Breast epithelium (tissue), 4 donors: ENCODE measurements at regions not wholly inside any gene's neighbourhood (a gene's known extent, or its start where the extent isn't known, plus 50 kb on each side); places are given as distances from the start of the nearest gene placed in this dataset.
"Not testable (repeated sequence)": the region's sequence is repeated elsewhere in the genome, so short reads cannot be mapped to it uniquely, and the experiment has no call there.

Source experiments
- DNase-seq, 2 donors: peaks; one replicate each; pipeline ENCODE4 v3.0.0-alpha.2; 2019; ENCODE audit warnings: low spot score in 2 of 2
- H3K27ac ChIP-seq, 2 donors: fragments of 200-600 bp; sonication (generic) in 1 of 2; one replicate each; pipeline ENCODE4 v1.5.1; 2016 to 2019; ENCODE audit warnings: mild to moderate bottlenecking in 1 of 2
- H3K27me3 ChIP-seq, 2 donors: fragments of 200-600 bp; sonication (generic) in 1 of 2; one replicate each; pipeline versions ENCODE4 v1.5.1 to v1.6.0; 2017 to 2019; ENCODE audit warnings: control low read depth in 1 of 2, mild to moderate bottlenecking in 1 of 2
- H3K36me3 ChIP-seq: fragments of 200-600 bp; one replicate; pipeline ENCODE4 v1.5.1; 2019
- H3K4me1 ChIP-seq, 2 donors: fragments of 200-600 bp; sonication (generic); one replicate each; pipeline ENCODE4 v1.5.1; 2016 to 2019; ENCODE audit warnings: control low read depth in 1 of 2
- H3K4me3 ChIP-seq, 3 donors: fragments of 200-600 bp; sonication (generic); 1 replicate in 2 of 3; 2 replicates in 1 of 3; pipeline ENCODE4 v1.5.1; 2016 to 2019; ENCODE audit warnings: mild to moderate bottlenecking in 3 of 3, moderate library complexity in 2 of 3
- H3K9me3 ChIP-seq, 2 donors: fragments of 200-600 bp; sonication (generic) in 1 of 2; one replicate each; pipeline ENCODE4 v1.5.1; 2016 to 2019; ENCODE audit warnings: control low read depth in 1 of 2
- POLR2A ChIP-seq: fragments of 450-650 bp; IDR thresholded peaks from one replicate; pipeline ENCODE4 v1.6.1; 2016; ENCODE audit warnings: antibody characterized with exemption, mild to moderate bottlenecking, moderate library complexity
- POLR2AphosphoS5 ChIP-seq, 3 donors: sonication (generic); formaldehyde crosslinking; IDR thresholded peaks; one replicate each; pipeline ENCODE4 v1.6.1; 2017; ENCODE audit warnings: antibody characterized with exemption in 3 of 3
- intact Hi-C: fragments of 100-400 bp; cut with DNase I; formaldehyde crosslinking; loops from one replicate; pipeline ENCODE4 v1.15.1; 2023; ENCODE audit warnings: low total_unique reads
- TF ChIP-seq, protein P1 (sequence below), 3 donors: fragments of 450-650 bp; IDR thresholded peaks; one replicate each; pipeline ENCODE4 v1.5.1; 2016 to 2017; ENCODE audit warnings: antibody characterized with exemption in 3 of 3, mild to moderate bottlenecking in 3 of 3, moderate library complexity in 3 of 3

- Histone ChIP-seq H3K4me1 (no peaks in the 10 kb centered on the region), H3K27ac (peak overlapping the region; percentile 52 to 84), H3K27me3 (no peaks in the 10 kb centered on the region), H3K9me3 (no peaks in the 10 kb centered on the region), H3K4me3 (no peak overlapping the region), H3K36me3 (no peaks in the 10 kb centered on the region)
- no peak for DNase-seq
- TF ChIP-seq, protein P1, sequence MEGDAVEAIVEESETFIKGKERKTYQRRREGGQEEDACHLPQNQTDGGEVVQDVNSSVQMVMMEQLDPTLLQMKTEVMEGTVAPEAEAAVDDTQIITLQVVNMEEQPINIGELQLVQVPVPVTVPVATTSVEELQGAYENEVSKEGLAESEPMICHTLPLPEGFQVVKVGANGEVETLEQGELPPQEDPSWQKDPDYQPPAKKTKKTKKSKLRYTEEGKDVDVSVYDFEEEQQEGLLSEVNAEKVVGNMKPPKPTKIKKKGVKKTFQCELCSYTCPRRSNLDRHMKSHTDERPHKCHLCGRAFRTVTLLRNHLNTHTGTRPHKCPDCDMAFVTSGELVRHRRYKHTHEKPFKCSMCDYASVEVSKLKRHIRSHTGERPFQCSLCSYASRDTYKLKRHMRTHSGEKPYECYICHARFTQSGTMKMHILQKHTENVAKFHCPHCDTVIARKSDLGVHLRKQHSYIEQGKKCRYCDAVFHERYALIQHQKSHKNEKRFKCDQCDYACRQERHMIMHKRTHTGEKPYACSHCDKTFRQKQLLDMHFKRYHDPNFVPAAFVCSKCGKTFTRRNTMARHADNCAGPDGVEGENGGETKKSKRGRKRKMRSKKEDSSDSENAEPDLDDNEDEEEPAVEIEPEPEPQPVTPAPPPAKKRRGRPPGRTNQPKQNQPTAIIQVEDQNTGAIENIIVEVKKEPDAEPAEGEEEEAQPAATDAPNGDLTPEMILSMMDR (IDR thresholded peaks at IDR 0.05) = no peak
- TF ChIP-seq POLR2AphosphoS5 (IDR thresholded peaks at IDR 0.05) = no peak
- TF ChIP-seq POLR2A = no peak
- intact Hi-C loops = no loop called here
These were observed 110.7 kb downstream of the MDH1 start for GRCh38 chr2:63699549-63699839.

GRCh38 chr2:63700271-63700670, 111.5 kb downstream of the MDH1 start:
- no peak overlapping the region for H3K27ac ChIP-seq
- H3K4me1 ChIP-seq = no peaks in the 10 kb centered on the region
- H3K27me3 ChIP-seq = no peaks in the 10 kb centered on the region
- H3K4me3 ChIP-seq = no peak overlapping the region
- intact Hi-C loops = no loop called here
- DNase-seq = no peak
- H3K9me3 ChIP-seq = no peaks in the 10 kb centered on the region
- TF ChIP-seq, protein P1 (IDR thresholded peaks at IDR 0.05) = no peak
- TF ChIP-seq POLR2A (no peak), POLR2AphosphoS5 (IDR thresholded peaks at IDR 0.05) (no peak)
- no peaks in the 10 kb centered on the region for H3K36me3 ChIP-seq

DNA sequence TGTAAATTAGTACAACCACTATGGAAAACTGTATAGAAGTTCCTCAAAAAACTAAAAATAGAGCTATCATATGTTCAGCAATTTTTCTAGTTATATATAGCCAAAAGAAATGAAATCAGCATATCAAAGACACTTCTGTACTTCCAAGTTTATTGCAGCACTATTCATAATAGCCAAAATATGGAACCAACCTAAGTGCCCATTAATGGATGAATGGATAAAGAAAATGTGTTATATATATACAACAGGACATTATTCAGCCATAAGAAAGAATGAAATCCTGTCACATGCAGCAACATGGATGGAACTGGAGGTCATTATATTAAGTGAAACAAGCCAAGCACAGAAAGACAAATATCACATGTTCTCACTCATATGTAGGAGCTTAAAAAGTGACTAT, 112.6 kb downstream of the MDH1 start:
- DNase-seq = no peak

DNA sequence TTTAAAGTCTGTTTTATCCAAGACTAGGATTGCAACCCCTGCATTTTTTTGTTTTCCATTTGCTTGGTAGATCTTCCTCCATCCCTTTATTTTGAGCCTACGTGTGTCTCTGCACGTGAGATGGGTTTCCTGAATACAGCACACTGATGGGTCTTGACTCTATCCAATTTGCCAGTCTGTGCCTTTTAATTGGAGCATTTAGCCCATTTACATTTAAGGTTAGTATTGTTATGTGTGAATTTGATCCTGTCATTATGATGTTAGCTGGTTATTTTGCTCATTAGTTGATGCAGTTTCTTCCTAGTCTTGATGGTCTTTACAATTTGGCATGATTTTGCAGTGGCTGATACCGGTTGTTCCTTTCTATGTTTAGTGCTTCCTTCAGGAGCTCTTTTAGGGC, 117.3 kb downstream of the MDH1 start:
- intact Hi-C loops = not testable (repeated sequence)

More for the DNA sequence above, 112.6 kb downstream of the MDH1 start:
- intact Hi-C loops = no loop called here
- Histone ChIP-seq H3K27me3 (no peaks in the 10 kb centered on the region), H3K9me3 (no peaks in the 10 kb centered on the region), H3K4me3 (no peak overlapping the region), H3K36me3 (no peaks in the 10 kb centered on the region), H3K4me1 (no peaks in the 10 kb centered on the region), H3K27ac (no peak overlapping the region)
- TF ChIP-seq POLR2AphosphoS5 (IDR thresholded peaks at IDR 0.05) (no peak), POLR2A (no peak)
- TF ChIP-seq, protein P1 (IDR thresholded peaks at IDR 0.05) = no peak

DNA sequence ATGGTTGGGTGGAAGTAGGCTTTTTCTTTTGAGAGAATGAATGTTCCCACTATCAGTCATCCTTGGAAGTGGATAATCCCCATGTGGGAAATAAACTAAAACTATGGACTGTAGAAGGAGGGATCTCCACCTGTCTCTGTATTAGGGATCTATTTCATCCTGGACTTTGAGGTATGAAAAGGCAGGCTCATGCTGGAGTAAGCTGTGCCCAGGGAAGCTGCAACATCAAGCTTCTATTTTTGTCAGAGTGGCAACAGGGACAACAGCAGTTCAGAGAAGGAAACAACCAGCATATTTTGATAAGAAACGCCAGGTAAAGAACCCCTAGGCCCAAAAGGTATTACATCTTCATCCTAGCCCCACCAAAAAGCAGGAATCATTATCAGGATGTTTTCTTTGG, 122.0 kb downstream of the MDH1 start:
- no peaks in the 10 kb centered on the region for H3K9me3 ChIP-seq
- TF ChIP-seq, protein P1 (IDR thresholded peaks at IDR 0.05) = no peak
- TF ChIP-seq POLR2AphosphoS5 (IDR thresholded peaks at IDR 0.05) = no peak
- TF ChIP-seq POLR2A = no peak
- intact Hi-C loops = no loop called here
- DNase-seq = no peak
- H3K36me3 ChIP-seq = no peaks in the 10 kb centered on the region
- no peaks in the 10 kb centered on the region for H3K4me1 ChIP-seq
- no peak overlapping the region for H3K4me3 ChIP-seq
- H3K27ac ChIP-seq = no peak overlapping the region
- no peaks in the 10 kb centered on the region for H3K27me3 ChIP-seq

More for the DNA sequence above, 117.3 kb downstream of the MDH1 start:
- not testable (repeated sequence) for H3K36me3 ChIP-seq, H3K4me3 ChIP-seq, H3K27me3 ChIP-seq, H3K9me3 ChIP-seq, H3K27ac ChIP-seq, H3K4me1 ChIP-seq, DNase-seq

DNA sequence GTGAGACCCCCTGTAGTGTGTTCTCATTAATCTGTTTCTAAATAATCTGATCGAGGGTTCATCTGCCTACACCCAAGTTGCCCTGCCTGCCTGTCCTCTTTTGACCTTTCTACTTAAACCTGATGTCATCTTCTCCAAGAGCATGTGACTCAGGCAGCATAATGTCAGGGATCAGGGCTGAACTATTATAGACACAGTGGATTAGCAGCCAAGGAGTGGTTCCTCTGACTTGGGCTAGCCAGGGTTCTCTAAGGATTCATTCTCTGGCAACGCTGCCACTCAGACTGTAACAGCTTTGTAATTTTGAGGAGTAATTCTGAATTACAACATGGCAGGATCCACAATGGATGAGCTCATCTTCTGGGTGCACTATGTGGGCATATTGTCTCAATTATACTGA, 124.0 kb downstream of the MDH1 start:
- no peaks in the 10 kb centered on the region for H3K36me3 ChIP-seq
- TF ChIP-seq POLR2AphosphoS5 (IDR thresholded peaks at IDR 0.05) (no peak), POLR2A (no peak)
- TF ChIP-seq, protein P1 (IDR thresholded peaks at IDR 0.05) = no peak

More for the DNA sequence above, 124.0 kb downstream of the MDH1 start:
- Histone ChIP-seq H3K27me3 (no peaks in the 10 kb centered on the region), H3K4me3 (no peak overlapping the region), H3K4me1 (no peaks in the 10 kb centered on the region), H3K9me3 (no peaks in the 10 kb centered on the region), H3K27ac (no peak overlapping the region)
- intact Hi-C loops = no loop called here
- no peak for DNase-seq
